Activated CD4-positive, alpha-beta memory T cell treated with anti-CD3 and anti-CD28 coated beads, Interleukin-2, amount 10 ng/mL, durations not matched to agents 7 days and 5 days (primary cell): ENCODE measurements at regions not wholly inside any gene's neighbourhood (a gene's known extent, or its start where the extent isn't known, plus 50 kb on each side); places are given as distances from the start of the nearest gene placed in this dataset.
"Not testable (repeated sequence)": the region's sequence is repeated elsewhere in the genome, so short reads cannot be mapped to it uniquely, and the experiment has no call there.

ENCODE experiments used
- CTCF ChIA-PET: fragments of 350-600 bp; sonication (Branson Sonifier 250); formaldehyde crosslinking; loops from one replicate; lab custom pipeline; 2021; ENCODE audit warnings: antibody characterized with exemption, inconsistent platforms; lab: Charles Lee
- POLR2A ChIA-PET: fragments of 350-600 bp; sonication (Branson Sonifier 250); formaldehyde crosslinking; loops from one replicate; lab custom pipeline; 2021; ENCODE audit warnings: antibody characterized with exemption; lab: Charles Lee
- DNase-seq: peaks from one replicate; pipeline ENCODE4 v3.0.0-alpha.2; 2020
- H3K27ac Mint-ChIP-seq: one replicate; pipeline ENCODE4 v1.8.0; 2021; ENCODE audit warnings: mild to moderate bottlenecking, mixed read lengths
- H3K27me3 Mint-ChIP-seq: one replicate; pipeline ENCODE4 v1.8.0; 2021; ENCODE audit warnings: mixed read lengths
- H3K36me3 Mint-ChIP-seq: one replicate; pipeline ENCODE4 v1.8.0; 2021; ENCODE audit warnings: low read depth, mixed read lengths
- H3K4me1 Mint-ChIP-seq: one replicate; pipeline ENCODE4 v1.8.0; 2021; ENCODE audit warnings: mixed read lengths
- H3K4me3 Mint-ChIP-seq: one replicate; pipeline ENCODE4 v1.8.0; 2021; ENCODE audit warnings: mild to moderate bottlenecking, mixed read lengths
- H3K9me3 Mint-ChIP-seq: one replicate; pipeline ENCODE4 v1.8.0; 2021; ENCODE audit warnings: mixed read lengths

GRCh38 chr5:125057912-125058826 is 311.7 kb upstream of the ZNF608 start:
- ChIA-PET CTCF (interaction anchor here (0.8 kb wide), 1 partner anchor 32 kb away, joined by 3 read pairs; no protein-coding TSS in a partner anchor), POLR2A (no interaction called here)

GRCh38 chr5:125059255-125060002 is 313.0 kb upstream of the ZNF608 start:
- Mint-ChIP-seq H3K4me1 (no peaks in the 10 kb centered on the region), H3K27me3 (no peaks in the 10 kb centered on the region), H3K4me3 (no peak overlapping the region), H3K36me3 (no peaks in the 10 kb centered on the region), H3K9me3 (peaks cover 3% of the 10 kb centered on the region), H3K27ac (no peak overlapping the region)
- POLR2A ChIA-PET = no interaction called here
- DNase-seq = no peak
- CTCF ChIA-PET = no interaction called here

More at GRCh38 chr5:125057912-125058826, 311.7 kb upstream of the ZNF608 start:
- Mint-ChIP-seq H3K36me3 (no peaks in the 10 kb centered on the region), H3K9me3 (peaks cover 3% of the 10 kb centered on the region), H3K4me3 (no peak overlapping the region), H3K4me1 (no peaks in the 10 kb centered on the region), H3K27me3 (no peaks in the 10 kb centered on the region), H3K27ac (no peak overlapping the region)
- DNase-seq = no peak

GRCh38 chr5:125061726-125062125 is 315.3 kb upstream of the ZNF608 start:
- Mint-ChIP-seq H3K4me1 (no peaks in the 10 kb centered on the region), H3K27me3 (no peaks in the 10 kb centered on the region), H3K36me3 (no peaks in the 10 kb centered on the region), H3K27ac (no peak overlapping the region), H3K9me3 (peaks cover 3% of the 10 kb centered on the region), H3K4me3 (no peak overlapping the region)
- no peak for DNase-seq
- ChIA-PET POLR2A (no interaction called here), CTCF (no interaction called here)

GRCh38 chr5:125064621-125065438 is 318.4 kb upstream of the ZNF608 start:
- H3K27me3 Mint-ChIP-seq = no peaks in the 10 kb centered on the region
- H3K27ac Mint-ChIP-seq = no peak overlapping the region
- no peak for DNase-seq
- no peak overlapping the region for H3K4me3 Mint-ChIP-seq
- H3K4me1 Mint-ChIP-seq = no peaks in the 10 kb centered on the region
- ChIA-PET CTCF (no interaction called here), POLR2A (no interaction called here)
- H3K9me3 Mint-ChIP-seq = peaks cover 5% of the 10 kb centered on the region
- H3K36me3 Mint-ChIP-seq = no peaks in the 10 kb centered on the region

- ChIA-PET POLR2A (no interaction called here), CTCF (no interaction called here)
- no peaks in the 10 kb centered on the region for H3K36me3 Mint-ChIP-seq
- no peak overlapping the region for H3K4me3 Mint-ChIP-seq
- peaks cover 6% of the 10 kb centered on the region for H3K9me3 Mint-ChIP-seq
- no peak overlapping the region for H3K27ac Mint-ChIP-seq
- H3K4me1 Mint-ChIP-seq = no peaks in the 10 kb centered on the region
- no peak for DNase-seq
- no peaks in the 10 kb centered on the region for H3K27me3 Mint-ChIP-seq
These were observed 319.3 kb upstream of the ZNF608 start for GRCh38 chr5:125065741-125066140.

GRCh38 chr5:125070961-125071360 is 324.5 kb upstream of the ZNF608 start:
- ChIA-PET POLR2A (no interaction called here), CTCF (no interaction called here)
- H3K27ac Mint-ChIP-seq = no peak overlapping the region
- H3K4me1 Mint-ChIP-seq = no peaks in the 10 kb centered on the region
- no peaks in the 10 kb centered on the region for H3K36me3 Mint-ChIP-seq
- peaks cover 13% of the 10 kb centered on the region for H3K9me3 Mint-ChIP-seq
- no peaks in the 10 kb centered on the region for H3K27me3 Mint-ChIP-seq
- H3K4me3 Mint-ChIP-seq = no peak overlapping the region
- DNase-seq = no peak

- CTCF ChIA-PET = no interaction called here
- POLR2A ChIA-PET = no interaction called here
- no peaks in the 10 kb centered on the region for H3K27me3 Mint-ChIP-seq
- H3K4me3 Mint-ChIP-seq = no peak overlapping the region
- H3K4me1 Mint-ChIP-seq = no peaks in the 10 kb centered on the region
- DNase-seq = no peak
- H3K9me3 Mint-ChIP-seq = peaks cover 13% of the 10 kb centered on the region
- no peak overlapping the region for H3K27ac Mint-ChIP-seq
- H3K36me3 Mint-ChIP-seq = no peaks in the 10 kb centered on the region
These were observed 326.7 kb upstream of the ZNF608 start for GRCh38 chr5:125073090-125073489.

GRCh38 chr5:125075567-125075966 is 329.1 kb upstream of the ZNF608 start:
- Mint-ChIP-seq H3K4me1 (no peaks in the 10 kb centered on the region), H3K36me3 (no peaks in the 10 kb centered on the region), H3K27me3 (no peaks in the 10 kb centered on the region), H3K4me3 (no peak overlapping the region), H3K9me3 (peaks cover 11% of the 10 kb centered on the region), H3K27ac (no peak overlapping the region)
- no peak for DNase-seq
- POLR2A ChIA-PET = no interaction called here
- CTCF ChIA-PET = no interaction called here

- H3K4me1 Mint-ChIP-seq, DNase-seq, H3K36me3 Mint-ChIP-seq, H3K27me3 Mint-ChIP-seq, H3K9me3 Mint-ChIP-seq, H3K4me3 Mint-ChIP-seq, H3K27ac Mint-ChIP-seq, POLR2A ChIA-PET, CTCF ChIA-PET: not testable (repeated sequence)
These were observed 332.6 kb upstream of the ZNF608 start for GRCh38 chr5:125079028-125079427.

GRCh38 chr5:125081101-125081500 is 334.7 kb upstream of the ZNF608 start:
- Mint-ChIP-seq H3K27me3 (no peaks in the 10 kb centered on the region), H3K4me1 (no peaks in the 10 kb centered on the region), H3K4me3 (no peak overlapping the region), H3K27ac (no peak overlapping the region), H3K9me3 (no peaks in the 10 kb centered on the region), H3K36me3 (no peaks in the 10 kb centered on the region)
- POLR2A ChIA-PET = no interaction called here
- DNase-seq = no peak
- CTCF ChIA-PET = no interaction called here

GRCh38 chr5:125083981-125084380 is 337.5 kb upstream of the ZNF608 start:
- Mint-ChIP-seq H3K4me3 (no peak overlapping the region), H3K4me1 (no peaks in the 10 kb centered on the region), H3K27ac (no peak overlapping the region), H3K27me3 (no peaks in the 10 kb centered on the region), H3K36me3 (no peaks in the 10 kb centered on the region), H3K9me3 (peaks cover 8% of the 10 kb centered on the region)
- POLR2A ChIA-PET = no interaction called here
- CTCF ChIA-PET = no interaction called here
- DNase-seq = no peak

- Mint-ChIP-seq H3K4me3 (no peak overlapping the region), H3K36me3 (no peaks in the 10 kb centered on the region), H3K4me1 (no peaks in the 10 kb centered on the region), H3K27me3 (no peaks in the 10 kb centered on the region), H3K9me3 (peaks cover 8% of the 10 kb centered on the region), H3K27ac (no peak overlapping the region)
- no peak for DNase-seq
- ChIA-PET POLR2A (no interaction called here), CTCF (no interaction called here)
These were observed 339.5 kb upstream of the ZNF608 start for GRCh38 chr5:125085797-125086505.
